CD4-positive, alpha-beta T cell (primary cell): ENCODE measurements at regions not wholly inside any gene's neighbourhood (a gene's known extent, or its start where the extent isn't known, plus 50 kb on each side); places are given as distances from the start of the nearest gene placed in this dataset.
A peak's percentile ranks its signal among the peaks of the same experiment; 100 is the strongest.

Experiments
- ATAC-seq: fragments of 200-7000 bp; cut with Tn5 transposase; one replicate; pipeline ENCODE4 v1.10.0; 2022; ENCODE audit warnings: mild to moderate bottlenecking; ENCODE audit not compliant: poor library complexity
- CTCF ChIA-PET: fragments of 350-600 bp; sonication (Branson Sonifier 250); formaldehyde crosslinking; loops from one replicate; lab custom pipeline; 2021; ENCODE audit warnings: antibody characterized with exemption, inconsistent platforms; lab: Charles Lee
- POLR2A ChIA-PET: fragments of 350-600 bp; sonication (Branson Sonifier 250); formaldehyde crosslinking; loops from one replicate; lab custom pipeline; 2021; ENCODE audit warnings: antibody characterized with exemption, inconsistent platforms; lab: Charles Lee
- DNase-seq, 14 experiments: peaks; one replicate each; pipeline ENCODE4 v3.0.0-alpha.2; 2013 to 2020; ENCODE audit warnings: mixed read lengths in 2 of 14
- H3K27ac ChIP-seq, 2 donors: one replicate each; pipeline versions ENCODE4 v1.5.1 to v1.7.0; 2013; ENCODE audit warnings: low read length in 2 of 2, low read depth in 1 of 2, mild to moderate bottlenecking in 1 of 2
- H3K27me3 ChIP-seq, 2 experiments: 1 replicate in 1 of 2; 2 replicates in 1 of 2; pipeline versions ENCODE4 v1.6.1 to v1.7.0; 2013; ENCODE audit warnings: low read length in 2 of 2, control low read depth in 1 of 2, mild to moderate bottlenecking in 1 of 2, moderate library complexity in 1 of 2; ENCODE audit not compliant: insufficient read depth in 2 of 2, control insufficient read depth in 1 of 2
- H3K36me3 ChIP-seq: one replicate; pipeline ENCODE4 v1.6.1; 2013; ENCODE audit warnings: low read length, control low read depth; ENCODE audit not compliant: insufficient read depth
- H3K4me1 ChIP-seq: one replicate; pipeline ENCODE4 v1.6.1; 2013; ENCODE audit warnings: low read length, control low read depth; ENCODE audit not compliant: insufficient read depth
- H3K4me3 ChIP-seq: one replicate; pipeline ENCODE4 v1.5.1; 2013; ENCODE audit warnings: mild to moderate bottlenecking, low read length, moderate library complexity
- H3K9me3 ChIP-seq, 2 experiments: 1 replicate in 1 of 2; 2 replicates in 1 of 2; pipeline versions ENCODE4 v1.6.1 to v1.7.0; 2013; ENCODE audit warnings: low read length in 2 of 2, mild to moderate bottlenecking in 2 of 2, control low read depth in 1 of 2, moderate library complexity in 1 of 2; ENCODE audit not compliant: control insufficient read depth in 1 of 2, insufficient read depth in 1 of 2
- H3K27ac Mint-ChIP-seq: one replicate; pipeline ENCODE4 v1.8.0; 2020; ENCODE audit warnings: mixed read lengths
- H3K27me3 Mint-ChIP-seq: one replicate; pipeline ENCODE4 v1.8.0; 2021; ENCODE audit warnings: mixed read lengths
- H3K36me3 Mint-ChIP-seq: one replicate; pipeline ENCODE4 v1.8.0; 2021; ENCODE audit warnings: low read depth, mixed read lengths
- H3K4me1 Mint-ChIP-seq: one replicate; pipeline ENCODE4 v1.8.0; 2021; ENCODE audit warnings: low read depth, mixed read lengths
- H3K4me3 Mint-ChIP-seq: one replicate; pipeline ENCODE4 v1.8.0; 2020; ENCODE audit warnings: mild to moderate bottlenecking, mixed read lengths
- H3K9me3 Mint-ChIP-seq: one replicate; pipeline ENCODE4 v1.8.0; 2020; ENCODE audit warnings: mixed read lengths
- intact Hi-C, 2 experiments: fragments of 100-400 bp; cut with DNase I in 1 of 2; cut with micrococcal nuclease in 1 of 2; formaldehyde crosslinking; loops; one replicate each; pipeline versions ENCODE4 v1.15.1 to v1.9.0; 2023 to 2025; cut with DNase I, micrococcal nuclease
- TF ChIP-seq, protein P1 (sequence below): fragments of 200-600 bp; IDR thresholded peaks from one replicate; pipeline ENCODE4 v1.8.0; 2022; ENCODE audit warnings: antibody characterized with exemption, mild to moderate bottlenecking

DNA sequence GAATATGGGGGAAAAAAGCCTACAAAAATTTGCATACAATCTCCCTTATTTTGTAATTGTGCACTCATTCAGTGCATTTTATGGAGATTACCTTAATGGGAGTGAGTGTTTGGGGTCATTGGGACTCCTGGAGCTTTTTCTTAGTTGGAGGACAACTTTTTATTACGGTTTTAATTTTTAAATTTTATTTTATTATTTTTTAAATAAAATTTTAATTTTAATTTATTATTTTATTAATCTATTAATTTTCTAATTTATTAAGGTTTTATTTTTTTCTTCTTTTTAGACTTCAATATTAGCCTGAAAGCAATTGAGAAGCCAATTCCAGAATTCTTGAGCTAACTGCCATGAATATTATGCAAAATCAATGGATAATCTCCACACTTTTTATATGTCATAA is 355.0 kb downstream of the SOCS6 start:
- ChIA-PET CTCF (no interaction called here), POLR2A (no interaction called here)
- peaks cover 4% of the 10 kb centered on the region for H3K4me1 ChIP-seq
- peaks cover 0 to 8% of the 10 kb centered on the region in 2 experiments for H3K9me3 ChIP-seq
- H3K27me3 Mint-ChIP-seq, result no peaks in the 10 kb centered on the region
- H3K36me3 ChIP-seq, result no peaks in the 10 kb centered on the region
- intact Hi-C loops, result no loop called here
- no peak overlapping the region for H3K27ac Mint-ChIP-seq
- peaks cover 14% of the 10 kb centered on the region for H3K4me1 Mint-ChIP-seq
- H3K27me3 ChIP-seq, result no peaks in the 10 kb centered on the region
- DNase-seq (no peak), ATAC-seq (no peak)
- TF ChIP-seq, protein P1, sequence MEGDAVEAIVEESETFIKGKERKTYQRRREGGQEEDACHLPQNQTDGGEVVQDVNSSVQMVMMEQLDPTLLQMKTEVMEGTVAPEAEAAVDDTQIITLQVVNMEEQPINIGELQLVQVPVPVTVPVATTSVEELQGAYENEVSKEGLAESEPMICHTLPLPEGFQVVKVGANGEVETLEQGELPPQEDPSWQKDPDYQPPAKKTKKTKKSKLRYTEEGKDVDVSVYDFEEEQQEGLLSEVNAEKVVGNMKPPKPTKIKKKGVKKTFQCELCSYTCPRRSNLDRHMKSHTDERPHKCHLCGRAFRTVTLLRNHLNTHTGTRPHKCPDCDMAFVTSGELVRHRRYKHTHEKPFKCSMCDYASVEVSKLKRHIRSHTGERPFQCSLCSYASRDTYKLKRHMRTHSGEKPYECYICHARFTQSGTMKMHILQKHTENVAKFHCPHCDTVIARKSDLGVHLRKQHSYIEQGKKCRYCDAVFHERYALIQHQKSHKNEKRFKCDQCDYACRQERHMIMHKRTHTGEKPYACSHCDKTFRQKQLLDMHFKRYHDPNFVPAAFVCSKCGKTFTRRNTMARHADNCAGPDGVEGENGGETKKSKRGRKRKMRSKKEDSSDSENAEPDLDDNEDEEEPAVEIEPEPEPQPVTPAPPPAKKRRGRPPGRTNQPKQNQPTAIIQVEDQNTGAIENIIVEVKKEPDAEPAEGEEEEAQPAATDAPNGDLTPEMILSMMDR, result no peak
- no peak overlapping the region for H3K4me3 Mint-ChIP-seq
- H3K4me3 ChIP-seq, result no peak overlapping the region
- H3K36me3 Mint-ChIP-seq, result no peaks in the 10 kb centered on the region
- peaks cover 5% of the 10 kb centered on the region for H3K9me3 Mint-ChIP-seq
- no peak overlapping the region for H3K27ac ChIP-seq

DNA sequence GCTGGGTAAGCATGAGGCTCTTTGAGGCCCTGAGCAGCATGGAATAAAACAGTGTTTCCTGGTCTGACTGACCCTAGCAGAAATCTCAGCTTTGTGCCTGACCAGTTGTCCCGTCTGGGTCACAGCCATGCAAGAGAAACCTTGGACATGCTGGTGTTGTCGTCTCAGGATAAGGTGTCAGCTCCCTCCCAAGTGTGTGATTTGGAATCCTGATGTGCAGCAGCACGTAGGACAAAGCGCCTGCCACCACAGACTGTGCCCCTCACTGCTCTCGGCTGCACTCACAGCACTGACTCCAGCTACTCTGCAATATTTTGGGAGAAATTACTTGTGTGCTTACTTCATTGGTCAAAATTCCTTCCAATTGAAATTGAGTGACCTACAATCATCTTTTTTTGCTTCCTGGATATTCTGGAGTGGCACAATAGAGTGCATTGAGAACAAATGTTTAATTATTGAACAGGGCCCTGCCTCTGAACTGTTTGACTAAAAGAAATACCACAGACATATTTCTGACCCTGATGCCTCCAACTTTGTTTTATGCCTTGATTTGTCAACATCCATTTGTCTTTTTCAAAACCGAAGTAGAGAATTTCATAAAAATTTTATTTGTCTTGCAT is 352.4 kb downstream of the SOCS6 start:
- Histone ChIP-seq H3K36me3 (no peaks in the 10 kb centered on the region), H3K27ac (no peak overlapping the region), H3K4me3 (no peak overlapping the region), H3K27me3 (no peaks in the 10 kb centered on the region), H3K4me1 (peaks cover 4% of the 10 kb centered on the region), H3K9me3 (no peaks in the 10 kb centered on the region)
- intact Hi-C loops, result no loop called here
- no peak overlapping the region for H3K27ac Mint-ChIP-seq
- no peak for DNase-seq
- TF ChIP-seq, protein P1, result no peak
- H3K27me3 Mint-ChIP-seq, result no peaks in the 10 kb centered on the region
- H3K4me3 Mint-ChIP-seq, result no peak overlapping the region
- CTCF ChIA-PET, result interaction anchor here (1.5 kb wide), 1 partner anchor 42 kb away, joined by 3 read pairs; no protein-coding TSS in a partner anchor
- no peaks in the 10 kb centered on the region for H3K36me3 Mint-ChIP-seq
- H3K4me1 Mint-ChIP-seq, result peaks cover 14% of the 10 kb centered on the region
- H3K9me3 Mint-ChIP-seq, result peaks cover 7% of the 10 kb centered on the region
- no peak for ATAC-seq
- POLR2A ChIA-PET, result interaction anchor here (0.6 to 1.4 kb wide), 4 partner anchors 9 to 28 kb away, joined by 3 read pairs; no protein-coding TSS in a partner anchor

DNA sequence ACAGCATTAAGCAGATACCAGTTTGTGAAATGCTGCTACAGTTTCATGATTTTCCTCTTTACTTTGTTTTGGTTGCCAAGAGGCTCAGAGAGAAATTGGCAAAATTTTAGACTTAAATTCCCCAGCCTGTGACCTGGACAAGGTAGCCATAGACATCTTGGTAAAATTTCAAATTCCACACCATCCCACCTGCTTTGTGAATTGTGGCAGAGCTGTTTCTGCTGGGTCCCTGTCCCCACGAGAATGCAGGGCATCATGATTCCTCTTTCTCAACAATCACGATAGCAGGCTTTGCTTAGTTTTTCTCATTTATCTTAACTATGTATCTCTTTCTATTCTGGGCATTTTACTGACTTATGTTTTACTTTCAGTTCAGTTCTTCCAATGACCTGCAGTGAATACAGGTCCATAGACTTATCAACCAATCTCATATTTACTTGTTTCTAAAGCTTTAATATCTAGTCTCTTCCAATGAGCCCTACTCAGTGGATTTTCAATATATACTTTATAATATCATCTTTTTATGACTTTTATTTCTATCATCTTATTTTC is 351.6 kb downstream of the SOCS6 start:
- Mint-ChIP-seq H3K27ac (peak overlapping the region; percentile 69), H3K9me3 (peaks cover 4% of the 10 kb centered on the region), H3K4me1 (peaks cover 18% of the 10 kb centered on the region), H3K27me3 (no peaks in the 10 kb centered on the region), H3K36me3 (no peaks in the 10 kb centered on the region), H3K4me3 (peak overlapping the region; percentile 9)
- TF ChIP-seq, protein P1, result no peak
- POLR2A ChIA-PET, result interaction anchor here (0.8 to 1.4 kb wide), 3 partner anchors 10 to 29 kb away, joined by 3 read pairs; no protein-coding TSS in a partner anchor
- H3K27ac ChIP-seq, result no peak overlapping the region
- H3K4me3 ChIP-seq, result no peak overlapping the region
- peaks cover 4% of the 10 kb centered on the region for H3K4me1 ChIP-seq
- no peaks in the 10 kb centered on the region for H3K36me3 ChIP-seq
- H3K27me3 ChIP-seq, result no peaks in the 10 kb centered on the region
- CTCF ChIA-PET, result interaction anchor here (1.5 kb wide), 1 partner anchor 42 kb away, joined by 3 read pairs; no protein-coding TSS in a partner anchor
- intact Hi-C loops, result no loop called here
- ATAC-seq, result no peak
- no peak for DNase-seq
- H3K9me3 ChIP-seq, result no peaks in the 10 kb centered on the region
